GM12878 (cell line): ENCODE measurements at regions not wholly inside any gene's neighbourhood (a gene's known extent, or its start where the extent isn't known, plus 50 kb on each side); places are given as distances from the start of the nearest gene placed in this dataset.

Source experiments
- ATAC-seq: fragments of 200-7000 bp; cut with Tn5 transposase; 3 replicates; pipeline ENCODE4 v1.9.1; 2020; ENCODE audit warnings: mild to moderate bottlenecking, moderate library complexity
- BruUV-seq: library from RNA; stranded (reverse); fragments of 400-500 nt; replicated peaks from 2 replicates; lab custom pipeline; 2021; lab: Mats Ljungman, UMichigan
- CTCF ChIA-PET: fragments of 300-600 bp; sonication (Branson Sonifier 250); formaldehyde crosslinking; extraction: SDS; loops from one replicate; lab custom pipeline; 2021; ENCODE audit warnings: inconsistent platforms; lab: Yijun Ruan, JAX
- POLR2A ChIA-PET: fragments of 350-600 bp; formaldehyde crosslinking; extraction: SDS; loops from one replicate; lab custom pipeline; 2021; ENCODE audit warnings: inconsistent platforms; lab: Charles Lee
- RAD21 ChIA-PET: fragments of 300-600 bp; sonication (Branson Sonifier 250); formaldehyde crosslinking; loops from one replicate; lab custom pipeline; 2023; ENCODE audit warnings: antibody characterized with exemption; ENCODE audit not compliant: unreplicated experiment; lab: Charles Lee
- SMC1A ChIA-PET: fragments of 300-600 bp; sonication (Branson Sonifier 250); formaldehyde crosslinking; loops from one replicate; lab custom pipeline; 2023; ENCODE audit not compliant: unreplicated experiment, uncharacterized antibody; lab: Charles Lee
- DNase-seq: peaks from one replicate; pipeline ENCODE4 v3.0.0-alpha.2; 2011; ENCODE audit warnings: low read depth, low spot score
- FAIRE-seq: peaks from 3 replicates; lab custom pipeline; 2011; peaks lifted over from hg19 to GRCh38; lab: Jason Lieb, UNC
- H2AFZ ChIP-seq: 2 replicates; pipeline ENCODE4 v1.6.0; 2011; ENCODE audit warnings: low read depth, low read length, control low read depth; ENCODE audit not compliant: control insufficient read depth
- H3K27ac ChIP-seq: 2 replicates; pipeline ENCODE4 v1.5.1; 2011; ENCODE audit warnings: control low read depth; ENCODE audit not compliant: control insufficient read depth, insufficient read depth
- H3K27me3 ChIP-seq, 2 experiments: replicated peaks in 1 of 2; 2 replicates each; pipeline versions ENCODE4 v1.6.0 to v1.6.1; 2011; ENCODE audit warnings: low read length in 1 of 2; ENCODE audit not compliant: control insufficient read depth in 2 of 2, insufficient read depth in 2 of 2
- H3K36me3 ChIP-seq, 2 experiments: 2 replicates each; pipeline ENCODE4 v1.5.1; 2011; ENCODE audit warnings: low read length in 1 of 2; ENCODE audit not compliant: control insufficient read depth in 2 of 2, insufficient read depth in 2 of 2
- H3K4me1 ChIP-seq: 2 replicates; pipeline ENCODE4 v1.6.1; 2011; ENCODE audit warnings: mild to moderate bottlenecking, low read length, moderate library complexity, mixed read lengths; ENCODE audit not compliant: control insufficient read depth, insufficient read depth
- H3K4me2 ChIP-seq: 2 replicates; pipeline ENCODE4 v1.6.0; 2011; ENCODE audit warnings: control low read depth; ENCODE audit not compliant: control insufficient read depth, insufficient read depth
- H3K4me3 ChIP-seq: fragments of 200-600 bp; sonication (generic); 2 replicates; pipeline ENCODE4 v1.5.1; 2016
- H3K79me2 ChIP-seq: 2 replicates; pipeline ENCODE4 v1.6.0; 2011; ENCODE audit warnings: low read length; ENCODE audit not compliant: control insufficient read depth, insufficient read depth
- H3K9ac ChIP-seq: 2 replicates; pipeline ENCODE4 v1.8.0; 2011; ENCODE audit warnings: low read length, control low read depth, mixed read lengths; ENCODE audit not compliant: control insufficient read depth, insufficient read depth
- H3K9me3 ChIP-seq: replicated peaks from 3 replicates; pipeline ENCODE4 v1.5.1; 2011; ENCODE audit warnings: mild to moderate bottlenecking, low read length; ENCODE audit not compliant: control insufficient read depth, insufficient read depth
- H4K20me1 ChIP-seq: 2 replicates; pipeline ENCODE4 v1.6.0; 2011; ENCODE audit not compliant: control insufficient read depth, insufficient read depth
- ASH2L ChIP-seq: fragments of 300-600, 200-600 bp; sonication (generic); IDR thresholded peaks from 2 replicates; pipeline ENCODE4 v1.6.1; 2017; ENCODE audit warnings: low read depth, mild to moderate bottlenecking, borderline replicate concordance
- CEBPZ ChIP-seq: fragments of 150-350 bp; IDR thresholded peaks from 2 replicates; pipeline ENCODE4 v1.6.1; 2016; ENCODE audit warnings: low read depth, low read length
- CREB1 ChIP-seq: IDR thresholded peaks from 2 replicates; pipeline ENCODE4 v1.6.1; 2012; ENCODE audit warnings: low read depth, mild to moderate bottlenecking, inconsistent platforms
- EGR1 ChIP-seq, 2 experiments: IDR thresholded peaks; 1 replicate in 1 of 2; 2 replicates in 1 of 2; pipeline ENCODE4 v1.6.1; 2011 to 2012; ENCODE audit warnings: low read depth in 2 of 2, low read length in 2 of 2, borderline replicate concordance in 1 of 2, mild to moderate bottlenecking in 1 of 2, moderate library complexity in 1 of 2
- HDAC2 ChIP-seq: fragments of 200-600 bp; sonication (generic); IDR thresholded peaks from 2 replicates; pipeline ENCODE4 v1.6.1; 2017
- MYB ChIP-seq: fragments of 150-350 bp; IDR thresholded peaks from 2 replicates; pipeline ENCODE4 v1.6.1; 2014; ENCODE audit warnings: mild to moderate bottlenecking, low read depth, low read length, borderline replicate concordance
- PML ChIP-seq: IDR thresholded peaks from 2 replicates; pipeline ENCODE4 v1.6.1; 2012; ENCODE audit warnings: low read length, inconsistent platforms
- SIN3A ChIP-seq: IDR thresholded peaks from 2 replicates; pipeline ENCODE4 v1.6.1; 2012; ENCODE audit warnings: low read depth, low read length, improper control_type of control experiment
- SMAD5 ChIP-seq: IDR thresholded peaks from 2 replicates; pipeline ENCODE4 v1.6.1; 2016; ENCODE audit warnings: antibody characterized with exemption, low read depth
- SMARCA5 ChIP-seq: fragments of 450-650 bp; IDR thresholded peaks from 2 replicates; pipeline ENCODE4 v1.6.1; 2017; ENCODE audit warnings: mild to moderate bottlenecking
- SMC3 ChIP-seq: IDR thresholded peaks from 2 replicates; pipeline ENCODE4 v1.6.1; 2011; ENCODE audit warnings: low read length, improper control_type of control experiment, borderline replicate concordance
- SREBF1 ChIP-seq: IDR thresholded peaks from 2 replicates; pipeline ENCODE4 v1.6.1; 2012; ENCODE audit warnings: mild to moderate bottlenecking, low read length
- USF1 ChIP-seq: IDR thresholded peaks from 2 replicates; pipeline ENCODE4 v1.6.1; 2011; ENCODE audit warnings: borderline replicate concordance, low read depth, mild to moderate bottlenecking, moderate library complexity, mixed read lengths, low read length; ENCODE audit not compliant: insufficient read depth; ENCODE audit errors: extremely low read length
- WGBS: methylation state at CpG from one replicate; pipeline ENCODE4 v1.1.6; 2016; ENCODE audit warnings: low lambda C conversion rate; ENCODE audit not compliant: insufficient replicate concordance, insufficient coverage; ENCODE audit errors: missing lambda C conversion rate; 5-methylcytosine and 5-hydroxymethylcytosine counted together
- in situ Hi-C: fragments of 300-500 bp; cut with MboI; formaldehyde crosslinking; loops from 9 replicates; pipeline ENCODE4 v1.14.3; 2018; ENCODE audit warnings: mixed read lengths
- intact Hi-C: fragments of 100-400 bp; cut with micrococcal nuclease; formaldehyde crosslinking; loops from one replicate; pipeline ENCODE4 v1.14.2; 2022; ENCODE audit not compliant: unreplicated experiment
- TF ChIP-seq, protein P1 (sequence below): fragments of 450-650 bp; IDR thresholded peaks from 2 replicates; pipeline ENCODE4 v1.6.1; 2018; ENCODE audit warnings: borderline replicate concordance, mild to moderate bottlenecking; ENCODE audit not compliant: partially characterized antibody
- TF ChIP-seq, protein P2 (sequence below): fragments of 450-650 bp; IDR thresholded peaks from 2 replicates; pipeline ENCODE4 v1.6.1; 2017; ENCODE audit warnings: antibody characterized with exemption, mild to moderate bottlenecking, moderate library complexity

DNA sequence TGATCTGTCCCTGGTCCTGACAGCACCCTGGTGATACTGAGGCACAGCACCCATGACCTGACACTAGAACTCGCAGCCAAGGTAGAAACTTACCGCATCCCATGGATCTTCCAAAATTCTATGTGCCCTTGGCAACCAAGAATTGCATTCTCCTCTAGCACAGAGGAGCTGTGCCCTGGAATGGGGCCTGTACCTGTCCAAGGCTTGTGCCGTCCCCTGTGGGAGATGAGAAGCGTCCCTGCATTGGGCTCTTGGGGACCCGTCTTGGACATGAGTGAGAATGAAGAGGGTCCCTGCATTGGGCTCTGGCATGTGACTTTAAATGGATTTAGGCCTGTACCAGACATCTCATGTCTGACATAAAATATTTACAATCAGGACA is 67.1 kb downstream of the GGTLC2 start:
- ChIA-PET CTCF (interaction anchor here (0.8 to 1.8 kb wide), 6 partner anchors 10 to 60 kb away, joined by 3 to 20 read pairs (median 8); no protein-coding TSS in a partner anchor), POLR2A (no interaction called here), RAD21 (interaction anchor here (1.2 to 1.4 kb wide), 3 partner anchors 34 to 45 kb away, joined by 3 to 10 read pairs (median 4); no protein-coding TSS in a partner anchor), SMC1A (interaction anchor here (1.1 to 2.0 kb wide), 3 partner anchors 14 to 36 kb away, joined by 3 to 8 read pairs (median 4); no protein-coding TSS in a partner anchor)
- Histone ChIP-seq H3K9ac (no peak overlapping the region), H3K27ac (no peak overlapping the region), H3K27me3 (no peaks in the 10 kb centered on the region), H3K4me1 (peaks cover 12% of the 10 kb centered on the region; the same call in 1 of the 2 replicates), H4K20me1 (no peaks in the 10 kb centered on the region), H2AFZ (no peak overlapping the region), H3K79me2 (no peaks in the 10 kb centered on the region), H3K9me3 (no peaks in the 10 kb centered on the region), H3K4me3 (no peak overlapping the region), H3K36me3 (no peaks in the 10 kb centered on the region), H3K4me2 (no peak overlapping the region)
- intact Hi-C loops (loop anchor here (5.0 kb wide), 1 partner anchor 36 kb away; no protein-coding TSS in a partner anchor), in situ Hi-C loops (loop anchor here (5.0 kb wide), 1 partner anchor 36 kb away; no protein-coding TSS in a partner anchor)
- ATAC-seq: no peak
- FAIRE-seq: no peak
- 89% methylated on average over 5 of the region's 5 CpGs for WGBS
- no peak for DNase-seq
- no TSS peak for BruUV-seq
- TF ChIP-seq ASH2L: no peak
- no peak for TF ChIP-seq USF1
- TF ChIP-seq, protein P1, sequence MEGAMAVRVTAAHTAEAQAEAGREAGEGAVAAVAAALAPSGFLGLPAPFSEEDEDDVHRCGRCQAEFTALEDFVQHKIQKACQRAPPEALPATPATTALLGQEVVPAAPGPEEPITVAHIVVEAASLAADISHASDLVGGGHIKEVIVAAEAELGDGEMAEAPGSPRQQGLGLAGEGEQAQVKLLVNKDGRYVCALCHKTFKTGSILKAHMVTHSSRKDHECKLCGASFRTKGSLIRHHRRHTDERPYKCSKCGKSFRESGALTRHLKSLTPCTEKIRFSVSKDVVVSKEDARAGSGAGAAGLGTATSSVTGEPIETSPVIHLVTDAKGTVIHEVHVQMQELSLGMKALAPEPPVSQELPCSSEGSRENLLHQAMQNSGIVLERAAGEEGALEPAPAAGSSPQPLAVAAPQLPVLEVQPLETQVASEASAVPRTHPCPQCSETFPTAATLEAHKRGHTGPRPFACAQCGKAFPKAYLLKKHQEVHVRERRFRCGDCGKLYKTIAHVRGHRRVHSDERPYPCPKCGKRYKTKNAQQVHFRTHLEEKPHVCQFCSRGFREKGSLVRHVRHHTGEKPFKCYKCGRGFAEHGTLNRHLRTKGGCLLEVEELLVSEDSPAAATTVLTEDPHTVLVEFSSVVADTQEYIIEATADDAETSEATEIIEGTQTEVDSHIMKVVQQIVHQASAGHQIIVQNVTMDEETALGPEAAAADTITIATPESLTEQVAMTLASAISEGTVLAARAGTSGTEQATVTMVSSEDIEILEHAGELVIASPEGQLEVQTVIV: no peak
- no peak for TF ChIP-seq EGR1 (IDR thresholded peaks at IDR 0.05; ENCODE audit: borderline replicate concordance in 1 of 2, low read depth in 2 of 2, low read length in 2 of 2)
- no peak for TF ChIP-seq HDAC2
- TF ChIP-seq SMARCA5: no peak
- no peak for TF ChIP-seq SIN3A
- TF ChIP-seq PML: no peak
- TF ChIP-seq SMC3: no peak
- TF ChIP-seq SMAD5: no peak
- TF ChIP-seq CREB1: no peak
- TF ChIP-seq, protein P2, sequence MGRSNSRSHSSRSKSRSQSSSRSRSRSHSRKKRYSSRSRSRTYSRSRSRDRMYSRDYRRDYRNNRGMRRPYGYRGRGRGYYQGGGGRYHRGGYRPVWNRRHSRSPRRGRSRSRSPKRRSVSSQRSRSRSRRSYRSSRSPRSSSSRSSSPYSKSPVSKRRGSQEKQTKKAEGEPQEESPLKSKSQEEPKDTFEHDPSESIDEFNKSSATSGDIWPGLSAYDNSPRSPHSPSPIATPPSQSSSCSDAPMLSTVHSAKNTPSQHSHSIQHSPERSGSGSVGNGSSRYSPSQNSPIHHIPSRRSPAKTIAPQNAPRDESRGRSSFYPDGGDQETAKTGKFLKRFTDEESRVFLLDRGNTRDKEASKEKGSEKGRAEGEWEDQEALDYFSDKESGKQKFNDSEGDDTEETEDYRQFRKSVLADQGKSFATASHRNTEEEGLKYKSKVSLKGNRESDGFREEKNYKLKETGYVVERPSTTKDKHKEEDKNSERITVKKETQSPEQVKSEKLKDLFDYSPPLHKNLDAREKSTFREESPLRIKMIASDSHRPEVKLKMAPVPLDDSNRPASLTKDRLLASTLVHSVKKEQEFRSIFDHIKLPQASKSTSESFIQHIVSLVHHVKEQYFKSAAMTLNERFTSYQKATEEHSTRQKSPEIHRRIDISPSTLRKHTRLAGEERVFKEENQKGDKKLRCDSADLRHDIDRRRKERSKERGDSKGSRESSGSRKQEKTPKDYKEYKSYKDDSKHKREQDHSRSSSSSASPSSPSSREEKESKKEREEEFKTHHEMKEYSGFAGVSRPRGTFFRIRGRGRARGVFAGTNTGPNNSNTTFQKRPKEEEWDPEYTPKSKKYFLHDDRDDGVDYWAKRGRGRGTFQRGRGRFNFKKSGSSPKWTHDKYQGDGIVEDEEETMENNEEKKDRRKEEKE: no peak
- no peak for TF ChIP-seq MYB
- TF ChIP-seq CEBPZ: no peak
- no peak for TF ChIP-seq SREBF1
